Endothelial cell of umbilical vein (primary cell): ENCODE measurements at regions not wholly inside any gene's neighbourhood (a gene's known extent, or its start where the extent isn't known, plus 50 kb on each side); places are given as distances from the start of the nearest gene placed in this dataset.

ENCODE experiments used
- CTCF ChIP-seq, 2 donors: IDR thresholded peaks; 1 replicate in 1 of 2; 2 replicates in 1 of 2; pipeline ENCODE4 v1.5.1; 2011; ENCODE audit warnings: low read length in 2 of 2, mild to moderate bottlenecking in 2 of 2, moderate library complexity in 2 of 2, control low read depth in 1 of 2, inconsistent platforms in 1 of 2, low read depth in 1 of 2; ENCODE audit not compliant: insufficient read depth in 1 of 2; ENCODE audit errors: extremely low read depth in 1 of 2
- EZH2 ChIP-seq: IDR thresholded peaks from 2 replicates; pipeline ENCODE4 v1.6.1; 2012; ENCODE audit warnings: borderline replicate concordance, low read depth, mild to moderate bottlenecking, moderate library complexity, low read length, inconsistent platforms; ENCODE audit not compliant: severe bottlenecking
- GATA2 ChIP-seq: IDR thresholded peaks from 2 replicates; pipeline ENCODE4 v1.7.0; 2011; ENCODE audit warnings: low read depth, mild to moderate bottlenecking, moderate library complexity, mixed read lengths, low read length; ENCODE audit not compliant: insufficient read length, insufficient read depth
- JUN ChIP-seq: IDR thresholded peaks from 2 replicates; pipeline ENCODE4 v1.6.1; 2011; ENCODE audit warnings: borderline replicate concordance, low read depth; ENCODE audit not compliant: insufficient read length, insufficient read depth
- POLR2A ChIP-seq: IDR thresholded peaks from 2 replicates; pipeline ENCODE4 v1.6.1; 2012; ENCODE audit warnings: low read depth, mild to moderate bottlenecking, control low read depth, low read length
- POLR2AphosphoS5 ChIP-seq: IDR thresholded peaks from 2 replicates; pipeline ENCODE4 v1.6.1; 2012; ENCODE audit warnings: low read depth, mild to moderate bottlenecking, control low read depth, low read length, moderate library complexity; ENCODE audit not compliant: insufficient read depth

- TF ChIP-seq CTCF (IDR thresholded peaks at IDR 0.05; ENCODE audit: extremely low read depth in 1 of 2, insufficient read depth in 1 of 2, low read depth in 1 of 2, low read length in 2 of 2) (no peak), EZH2 (no peak), POLR2A (no peak), POLR2AphosphoS5 (no peak), GATA2 (no peak), JUN (no peak)
Observed at GRCh38 chr10:76641215-76641614, 996.4 kb downstream of the KCNMA1 start.
